Fibroblast of lung (primary cell): ENCODE measurements at regions not wholly inside any gene's neighbourhood (a gene's known extent, or its start where the extent isn't known, plus 50 kb on each side); places are given as distances from the start of the nearest gene placed in this dataset.

Experiments used
- DNase-seq, 2 donors: peaks; one replicate each; pipeline versions ENCODE4 v3.0.0 to v3.0.0-alpha.2; 2010; ENCODE audit warnings: low read depth in 2 of 2
- H2AFZ ChIP-seq: 2 replicates; pipeline ENCODE4 v1.5.1; 2012; ENCODE audit warnings: low read length, control low read depth, inconsistent platforms
- H3K27ac ChIP-seq: 2 replicates; pipeline ENCODE4 v1.5.1; 2011; ENCODE audit warnings: low read length, control low read depth; ENCODE audit not compliant: insufficient read depth
- H3K27me3 ChIP-seq: 2 replicates; pipeline ENCODE4 v1.5.1; 2011; ENCODE audit warnings: mild to moderate bottlenecking, low read length; ENCODE audit not compliant: control insufficient read depth, insufficient read depth
- H3K36me3 ChIP-seq: 2 replicates; pipeline ENCODE4 v1.5.1; 2011; ENCODE audit warnings: low read length; ENCODE audit not compliant: control insufficient read depth, insufficient read depth
- H3K4me1 ChIP-seq: 2 replicates; pipeline ENCODE4 v1.5.1; 2011; ENCODE audit warnings: low read length; ENCODE audit not compliant: control insufficient read depth, insufficient read depth; ENCODE audit errors: extremely low read depth
- H3K4me2 ChIP-seq: 2 replicates; pipeline ENCODE4 v1.5.1; 2011; ENCODE audit warnings: low read length, control low read depth; ENCODE audit not compliant: insufficient read depth; ENCODE audit errors: extremely low read depth
- H3K4me3 ChIP-seq, 4 experiments: fragments of 200-600 bp in 1 of 4; sonication (generic) in 1 of 4; replicated peaks in 1 of 4; 2 replicates each; pipeline ENCODE4 v1.5.1; 2011 to 2016; ENCODE audit warnings: low read length in 4 of 4, low read depth in 3 of 4, mild to moderate bottlenecking in 3 of 4, control low read depth in 2 of 4, inconsistent platforms in 1 of 4, mixed read lengths in 1 of 4; ENCODE audit not compliant: insufficient read depth in 1 of 4; ENCODE audit errors: control extremely low read depth in 1 of 4
- H3K79me2 ChIP-seq: 2 replicates; pipeline ENCODE4 v1.5.1; 2012; ENCODE audit warnings: mild to moderate bottlenecking, low read length, inconsistent platforms; ENCODE audit not compliant: control insufficient read depth, insufficient read depth
- H3K9ac ChIP-seq: 2 replicates; pipeline ENCODE4 v1.5.1; 2011; ENCODE audit warnings: mild to moderate bottlenecking, low read length, control low read depth; ENCODE audit not compliant: insufficient read depth
- H3K9me3 ChIP-seq: 2 replicates; pipeline ENCODE4 v1.5.1; 2012; ENCODE audit warnings: low read depth, low read length; ENCODE audit not compliant: control insufficient read depth, insufficient read depth
- H4K20me1 ChIP-seq: 2 replicates; pipeline ENCODE4 v1.5.1; 2011; ENCODE audit warnings: low read length; ENCODE audit not compliant: control insufficient read depth, insufficient read depth; ENCODE audit errors: extremely low read depth
- EZH2 ChIP-seq: IDR thresholded peaks from 2 replicates; pipeline ENCODE4 v1.5.1; 2012; ENCODE audit warnings: low read length, control low read depth, mild to moderate bottlenecking; ENCODE audit errors: missing control alignments
- TF ChIP-seq, protein P1 (sequence below), 2 donors: IDR thresholded peaks in 1 of 2; conservative IDR thresholded peaks in 1 of 2; 1 replicate in 1 of 2; 2 replicates in 1 of 2; pipeline ENCODE4 v1.5.1; 2011 to 2012; ENCODE audit warnings: low read length in 2 of 2, control low read depth in 1 of 2, inconsistent platforms in 1 of 2, low read depth in 1 of 2, mild to moderate bottlenecking in 1 of 2

DNA sequence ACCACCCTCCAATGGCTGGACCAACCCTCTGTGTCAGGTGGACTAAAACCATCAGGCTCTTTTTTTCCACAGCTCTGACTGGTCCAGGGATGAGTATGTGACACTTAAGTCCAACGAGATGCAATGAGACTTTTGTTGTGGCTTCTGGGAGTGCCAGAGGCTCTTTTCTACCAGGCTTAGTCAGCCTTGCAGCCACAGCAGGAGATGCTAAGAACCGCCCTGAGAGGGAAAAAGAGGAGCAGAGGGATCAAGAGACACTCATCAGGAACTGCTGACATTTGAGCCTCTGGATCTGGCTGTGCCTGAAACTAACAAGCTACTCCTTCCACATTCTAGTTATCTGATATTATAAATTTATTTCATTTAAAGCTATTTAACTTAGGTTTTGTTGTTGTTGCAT, 270.9 kb upstream of the SULF2 start:
- no peak for DNase-seq
- H4K20me1 ChIP-seq: no peaks in the 10 kb centered on the region
- no peak overlapping the region for H3K4me3 ChIP-seq
- no peaks in the 10 kb centered on the region for H3K27me3 ChIP-seq
- H3K9me3 ChIP-seq: no peaks in the 10 kb centered on the region
- no peak overlapping the region for H3K27ac ChIP-seq
- no peaks in the 10 kb centered on the region for H3K79me2 ChIP-seq
- H3K4me2 ChIP-seq: no peak overlapping the region
- H3K9ac ChIP-seq: no peak overlapping the region
- TF ChIP-seq, protein P1, sequence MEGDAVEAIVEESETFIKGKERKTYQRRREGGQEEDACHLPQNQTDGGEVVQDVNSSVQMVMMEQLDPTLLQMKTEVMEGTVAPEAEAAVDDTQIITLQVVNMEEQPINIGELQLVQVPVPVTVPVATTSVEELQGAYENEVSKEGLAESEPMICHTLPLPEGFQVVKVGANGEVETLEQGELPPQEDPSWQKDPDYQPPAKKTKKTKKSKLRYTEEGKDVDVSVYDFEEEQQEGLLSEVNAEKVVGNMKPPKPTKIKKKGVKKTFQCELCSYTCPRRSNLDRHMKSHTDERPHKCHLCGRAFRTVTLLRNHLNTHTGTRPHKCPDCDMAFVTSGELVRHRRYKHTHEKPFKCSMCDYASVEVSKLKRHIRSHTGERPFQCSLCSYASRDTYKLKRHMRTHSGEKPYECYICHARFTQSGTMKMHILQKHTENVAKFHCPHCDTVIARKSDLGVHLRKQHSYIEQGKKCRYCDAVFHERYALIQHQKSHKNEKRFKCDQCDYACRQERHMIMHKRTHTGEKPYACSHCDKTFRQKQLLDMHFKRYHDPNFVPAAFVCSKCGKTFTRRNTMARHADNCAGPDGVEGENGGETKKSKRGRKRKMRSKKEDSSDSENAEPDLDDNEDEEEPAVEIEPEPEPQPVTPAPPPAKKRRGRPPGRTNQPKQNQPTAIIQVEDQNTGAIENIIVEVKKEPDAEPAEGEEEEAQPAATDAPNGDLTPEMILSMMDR (conservative IDR thresholded peaks at IDR 0.05 in 1 of 2, IDR thresholded peaks at IDR 0.05 in 1 of 2; ENCODE audit: low read depth in 1 of 2, low read length in 2 of 2): no peak
- no peak for TF ChIP-seq EZH2
- no peaks in the 10 kb centered on the region for H3K4me1 ChIP-seq
- no peak overlapping the region for H2AFZ ChIP-seq
- H3K36me3 ChIP-seq: no peaks in the 10 kb centered on the region

GRCh38 chr20:48054051-48054450, 268.8 kb upstream of the SULF2 start:
- Histone ChIP-seq H2AFZ (no peak overlapping the region), H3K9ac (no peak overlapping the region), H3K79me2 (no peaks in the 10 kb centered on the region), H3K4me3 (no peak overlapping the region), H4K20me1 (no peaks in the 10 kb centered on the region), H3K4me1 (no peaks in the 10 kb centered on the region), H3K27ac (no peak overlapping the region), H3K27me3 (no peaks in the 10 kb centered on the region), H3K9me3 (no peaks in the 10 kb centered on the region), H3K4me2 (no peak overlapping the region), H3K36me3 (no peaks in the 10 kb centered on the region)
- no peak for DNase-seq
- TF ChIP-seq EZH2: no peak
- TF ChIP-seq, protein P1 (conservative IDR thresholded peaks at IDR 0.05 in 1 of 2, IDR thresholded peaks at IDR 0.05 in 1 of 2; ENCODE audit: low read depth in 1 of 2, low read length in 2 of 2): no peak

- H3K9me3 ChIP-seq: no peaks in the 10 kb centered on the region
- no peak overlapping the region for H3K9ac ChIP-seq
- H4K20me1 ChIP-seq: no peaks in the 10 kb centered on the region
- no peak overlapping the region for H3K4me2 ChIP-seq
- no peak overlapping the region for H2AFZ ChIP-seq
- no peaks in the 10 kb centered on the region for H3K4me1 ChIP-seq
- no peaks in the 10 kb centered on the region for H3K79me2 ChIP-seq
- H3K27ac ChIP-seq: no peak overlapping the region
- H3K4me3 ChIP-seq: no peak overlapping the region
- DNase-seq: peak in 1 of 2 donors; percentile 44
- TF ChIP-seq, protein P1 (conservative IDR thresholded peaks at IDR 0.05 in 1 of 2, IDR thresholded peaks at IDR 0.05 in 1 of 2; ENCODE audit: low read depth in 1 of 2, low read length in 2 of 2): no peak
- no peak for TF ChIP-seq EZH2
- H3K36me3 ChIP-seq: no peaks in the 10 kb centered on the region
- no peaks in the 10 kb centered on the region for H3K27me3 ChIP-seq
These were observed 267.2 kb upstream of the SULF2 start for GRCh38 chr20:48052475-48052835.
